ENCODE measurements at regions not wholly inside any gene's neighbourhood (a gene's known extent, or its start where the extent isn't known, plus 50 kb on each side); places are given as distances from the start of the nearest gene placed in this dataset.

DNA sequence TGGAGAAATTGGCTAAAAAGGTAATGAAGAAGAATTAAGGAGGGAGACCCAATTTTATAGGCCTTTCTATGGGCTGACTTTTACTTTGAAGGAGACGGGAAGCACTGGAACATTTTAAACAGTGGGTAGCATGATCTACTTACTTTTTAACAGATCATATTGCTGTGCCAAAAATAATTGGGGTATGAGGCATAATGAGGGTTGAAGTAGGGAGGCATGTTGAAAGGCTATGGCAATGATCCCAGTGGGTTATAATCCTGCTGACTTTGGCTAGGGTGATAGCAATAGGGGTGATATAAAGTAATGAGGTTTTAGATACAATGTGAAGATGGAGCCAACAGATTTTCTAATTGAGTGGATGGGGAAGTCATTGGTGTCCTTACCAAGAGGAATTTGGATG is 73.2 kb downstream of the GPR37 start:
- H3K27ac Mint-ChIP-seq, result no peak overlapping the region
- no peaks in the 10 kb centered on the region for H3K9me3 Mint-ChIP-seq
- TF ChIP-seq, protein P1, sequence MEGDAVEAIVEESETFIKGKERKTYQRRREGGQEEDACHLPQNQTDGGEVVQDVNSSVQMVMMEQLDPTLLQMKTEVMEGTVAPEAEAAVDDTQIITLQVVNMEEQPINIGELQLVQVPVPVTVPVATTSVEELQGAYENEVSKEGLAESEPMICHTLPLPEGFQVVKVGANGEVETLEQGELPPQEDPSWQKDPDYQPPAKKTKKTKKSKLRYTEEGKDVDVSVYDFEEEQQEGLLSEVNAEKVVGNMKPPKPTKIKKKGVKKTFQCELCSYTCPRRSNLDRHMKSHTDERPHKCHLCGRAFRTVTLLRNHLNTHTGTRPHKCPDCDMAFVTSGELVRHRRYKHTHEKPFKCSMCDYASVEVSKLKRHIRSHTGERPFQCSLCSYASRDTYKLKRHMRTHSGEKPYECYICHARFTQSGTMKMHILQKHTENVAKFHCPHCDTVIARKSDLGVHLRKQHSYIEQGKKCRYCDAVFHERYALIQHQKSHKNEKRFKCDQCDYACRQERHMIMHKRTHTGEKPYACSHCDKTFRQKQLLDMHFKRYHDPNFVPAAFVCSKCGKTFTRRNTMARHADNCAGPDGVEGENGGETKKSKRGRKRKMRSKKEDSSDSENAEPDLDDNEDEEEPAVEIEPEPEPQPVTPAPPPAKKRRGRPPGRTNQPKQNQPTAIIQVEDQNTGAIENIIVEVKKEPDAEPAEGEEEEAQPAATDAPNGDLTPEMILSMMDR (IDR thresholded peaks at IDR 0.05), result no peak
- H3K4me1 Mint-ChIP-seq, result no peaks in the 10 kb centered on the region
- no peaks in the 10 kb centered on the region for H3K36me3 Mint-ChIP-seq (ENCODE audit: low read depth)
- H3K4me3 Mint-ChIP-seq, result no peak overlapping the region
- peaks cover 9% of the 10 kb centered on the region for H3K27me3 Mint-ChIP-seq (ENCODE audit: low read depth, poor library complexity)
- DNase-seq, result no peak

DNA sequence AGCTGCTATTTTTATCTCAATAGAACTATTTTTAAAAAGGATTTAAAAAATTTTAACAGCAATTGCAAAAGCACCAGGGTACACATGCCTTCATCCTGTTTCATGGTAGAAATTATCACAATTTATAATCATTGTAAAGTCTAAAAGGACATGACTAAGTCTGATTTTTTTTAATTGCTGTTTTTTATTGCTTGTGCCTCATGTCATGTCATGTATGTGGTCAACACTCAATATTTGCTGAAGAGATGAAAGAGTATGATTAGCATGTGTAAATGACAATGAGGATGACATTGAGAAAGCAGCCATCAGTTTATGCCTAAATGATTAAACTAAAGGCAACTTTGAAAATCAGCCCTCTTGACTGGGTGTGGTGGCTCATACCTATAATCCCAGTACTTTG is 74.8 kb downstream of the GPR37 start:
- Mint-ChIP-seq H3K36me3 (ENCODE audit: low read depth) (no peaks in the 10 kb centered on the region), H3K27me3 (ENCODE audit: low read depth, poor library complexity) (peaks cover 9% of the 10 kb centered on the region), H3K9me3 (no peaks in the 10 kb centered on the region), H3K4me1 (no peaks in the 10 kb centered on the region), H3K27ac (no peak overlapping the region), H3K4me3 (no peak overlapping the region)
- no peak for DNase-seq
- TF ChIP-seq, protein P1 (IDR thresholded peaks at IDR 0.05), result no peak

DNA sequence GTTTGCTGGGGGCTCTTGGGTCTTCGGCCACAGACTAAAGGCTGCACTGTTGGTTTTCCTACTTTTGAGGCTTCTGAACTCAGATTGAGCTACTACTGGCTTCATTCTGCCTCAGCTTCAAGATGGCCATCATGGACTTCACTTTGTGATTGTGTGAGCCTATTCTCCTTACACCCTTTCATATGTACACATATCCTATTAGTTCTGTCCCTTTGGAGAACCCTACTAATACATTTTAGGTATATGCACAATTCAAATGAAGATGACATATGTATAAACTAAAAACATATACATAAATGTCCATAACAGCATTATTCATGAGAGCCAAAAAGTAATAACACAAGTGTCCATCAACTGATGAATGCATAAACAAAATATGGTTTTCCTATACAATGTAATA is 75.7 kb downstream of the GPR37 start:
- no peak overlapping the region for H3K4me3 Mint-ChIP-seq
- H3K27me3 Mint-ChIP-seq (ENCODE audit: low read depth, poor library complexity), result peaks cover 4% of the 10 kb centered on the region
- TF ChIP-seq, protein P1 (IDR thresholded peaks at IDR 0.05), result no peak
- H3K9me3 Mint-ChIP-seq, result no peaks in the 10 kb centered on the region
- H3K4me1 Mint-ChIP-seq, result no peaks in the 10 kb centered on the region
- DNase-seq, result no peak
- H3K27ac Mint-ChIP-seq, result no peak overlapping the region
- H3K36me3 Mint-ChIP-seq (ENCODE audit: low read depth), result no peaks in the 10 kb centered on the region

DNA sequence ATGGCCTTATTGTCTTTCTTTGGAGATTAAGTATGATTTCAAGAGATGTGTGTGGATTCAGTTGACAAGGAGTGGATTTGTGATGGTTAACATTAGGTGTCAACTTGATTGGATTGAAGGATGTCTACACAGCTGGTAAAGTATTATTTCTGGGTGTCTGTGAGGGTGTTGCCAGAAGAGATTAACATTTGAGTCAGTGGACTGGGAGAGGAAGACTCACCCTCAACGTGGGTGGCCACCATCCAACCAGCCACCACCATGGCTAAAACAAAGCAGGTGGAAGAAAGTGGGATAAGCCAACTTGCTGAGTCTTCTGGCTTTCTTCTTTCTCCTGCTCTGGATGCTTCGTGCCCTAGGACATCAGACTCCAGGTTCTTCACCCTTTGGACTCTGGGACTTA is 76.1 kb downstream of the GPR37 start:
- H3K4me3 Mint-ChIP-seq, result no peak overlapping the region
- H3K36me3 Mint-ChIP-seq (ENCODE audit: low read depth), result no peaks in the 10 kb centered on the region
- H3K9me3 Mint-ChIP-seq, result no peaks in the 10 kb centered on the region
- DNase-seq, result no peak
- H3K27ac Mint-ChIP-seq, result no peak overlapping the region
- H3K27me3 Mint-ChIP-seq (ENCODE audit: low read depth, poor library complexity), result peaks cover 4% of the 10 kb centered on the region
- no peaks in the 10 kb centered on the region for H3K4me1 Mint-ChIP-seq
- TF ChIP-seq, protein P1 (IDR thresholded peaks at IDR 0.05), result no peak

DNA sequence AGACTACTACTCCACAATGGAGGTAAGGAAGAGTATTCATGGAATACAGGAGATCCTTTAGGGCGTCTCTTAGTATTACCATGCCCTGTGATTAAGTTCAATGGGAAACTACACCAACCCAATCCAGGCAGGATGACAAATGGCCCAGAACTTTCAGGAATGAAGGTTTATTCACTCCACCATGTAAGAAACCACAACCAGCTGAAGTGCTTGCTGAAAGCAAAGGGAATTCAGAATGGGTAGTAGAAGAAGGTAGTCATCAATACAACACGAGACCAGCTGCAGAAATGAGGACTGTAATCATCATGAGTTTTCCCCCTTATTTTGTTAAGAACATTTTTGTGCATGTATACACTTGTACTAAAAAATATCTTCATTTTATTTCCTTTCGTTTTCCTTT is 76.6 kb downstream of the GPR37 start:
- TF ChIP-seq, protein P1 (IDR thresholded peaks at IDR 0.05), result no peak
- Mint-ChIP-seq H3K4me3 (no peak overlapping the region), H3K4me1 (no peaks in the 10 kb centered on the region), H3K27me3 (ENCODE audit: low read depth, poor library complexity) (peaks cover 4% of the 10 kb centered on the region), H3K27ac (no peak overlapping the region), H3K9me3 (no peaks in the 10 kb centered on the region), H3K36me3 (ENCODE audit: low read depth) (no peaks in the 10 kb centered on the region)
- DNase-seq, result no peak

DNA sequence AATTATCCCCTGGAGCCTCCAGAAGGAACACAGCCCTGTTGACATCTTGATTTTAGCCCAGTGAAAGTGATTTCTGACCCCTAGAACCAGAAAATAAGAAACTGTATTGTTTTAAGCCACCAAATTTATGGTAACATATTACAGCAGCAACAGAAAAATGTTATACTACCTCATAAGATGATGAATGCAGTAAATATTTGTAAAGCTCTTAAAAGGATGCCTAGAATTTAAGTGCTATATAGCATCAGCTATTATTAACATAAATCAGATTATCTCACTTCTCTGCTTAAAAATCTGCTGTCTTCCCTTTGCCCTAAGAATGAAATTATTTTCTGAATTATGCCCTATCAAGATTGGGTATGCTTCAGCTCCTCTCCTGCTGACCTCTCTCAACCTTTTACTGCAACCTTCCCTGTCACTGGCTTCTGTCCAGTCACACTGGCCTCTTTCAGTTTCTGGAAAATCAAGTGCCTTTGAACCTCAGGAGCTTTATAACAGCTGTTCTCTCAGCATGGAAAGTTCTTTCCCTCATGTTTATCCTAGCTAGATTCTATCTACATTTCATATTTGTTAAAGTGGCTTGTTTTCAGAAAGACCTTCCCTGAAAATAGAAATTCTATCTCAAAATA is 78.9 kb downstream of the GPR37 start:
- Mint-ChIP-seq H3K27me3 (ENCODE audit: low read depth, poor library complexity) (peaks cover 4% of the 10 kb centered on the region), H3K9me3 (no peaks in the 10 kb centered on the region), H3K27ac (no peak overlapping the region), H3K4me1 (no peaks in the 10 kb centered on the region), H3K4me3 (no peak overlapping the region), H3K36me3 (ENCODE audit: low read depth) (no peaks in the 10 kb centered on the region)
- TF ChIP-seq, protein P1 (IDR thresholded peaks at IDR 0.05), result no peak
- no peak for DNase-seq
